ENCODE measurements at regions not wholly inside any gene's neighbourhood (a gene's known extent, or its start where the extent isn't known, plus 50 kb on each side); places are given as distances from the start of the nearest gene placed in this dataset.

DNA sequence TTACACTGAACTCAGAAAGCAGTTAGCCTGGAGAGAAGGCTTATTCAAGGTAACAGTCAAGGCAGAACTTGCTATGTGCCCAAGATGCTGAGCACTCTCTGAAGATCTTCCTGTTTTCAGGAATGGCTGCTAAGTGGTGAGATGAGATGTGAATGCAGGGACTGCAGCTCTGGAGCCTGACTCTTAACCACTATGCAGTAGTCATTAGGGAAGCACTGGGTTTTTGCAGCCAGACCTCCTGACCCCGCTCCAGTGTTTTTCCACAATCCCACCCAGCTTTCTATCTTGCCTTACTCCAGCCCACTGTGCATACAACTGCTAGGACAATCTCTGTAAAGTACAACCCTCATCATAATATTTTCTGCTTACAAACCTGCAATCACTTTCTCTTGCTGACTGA lies 95.2 kb upstream of the LNX1 start:
- no peak overlapping the region for H3K4me3 ChIP-seq (ENCODE audit: low read length)
- DNase-seq (ENCODE audit: low read depth) = no peak
- no peak for TF ChIP-seq CTCF (conservative IDR thresholded peaks at IDR 0.05; ENCODE audit: low read depth, low read length)

DNA sequence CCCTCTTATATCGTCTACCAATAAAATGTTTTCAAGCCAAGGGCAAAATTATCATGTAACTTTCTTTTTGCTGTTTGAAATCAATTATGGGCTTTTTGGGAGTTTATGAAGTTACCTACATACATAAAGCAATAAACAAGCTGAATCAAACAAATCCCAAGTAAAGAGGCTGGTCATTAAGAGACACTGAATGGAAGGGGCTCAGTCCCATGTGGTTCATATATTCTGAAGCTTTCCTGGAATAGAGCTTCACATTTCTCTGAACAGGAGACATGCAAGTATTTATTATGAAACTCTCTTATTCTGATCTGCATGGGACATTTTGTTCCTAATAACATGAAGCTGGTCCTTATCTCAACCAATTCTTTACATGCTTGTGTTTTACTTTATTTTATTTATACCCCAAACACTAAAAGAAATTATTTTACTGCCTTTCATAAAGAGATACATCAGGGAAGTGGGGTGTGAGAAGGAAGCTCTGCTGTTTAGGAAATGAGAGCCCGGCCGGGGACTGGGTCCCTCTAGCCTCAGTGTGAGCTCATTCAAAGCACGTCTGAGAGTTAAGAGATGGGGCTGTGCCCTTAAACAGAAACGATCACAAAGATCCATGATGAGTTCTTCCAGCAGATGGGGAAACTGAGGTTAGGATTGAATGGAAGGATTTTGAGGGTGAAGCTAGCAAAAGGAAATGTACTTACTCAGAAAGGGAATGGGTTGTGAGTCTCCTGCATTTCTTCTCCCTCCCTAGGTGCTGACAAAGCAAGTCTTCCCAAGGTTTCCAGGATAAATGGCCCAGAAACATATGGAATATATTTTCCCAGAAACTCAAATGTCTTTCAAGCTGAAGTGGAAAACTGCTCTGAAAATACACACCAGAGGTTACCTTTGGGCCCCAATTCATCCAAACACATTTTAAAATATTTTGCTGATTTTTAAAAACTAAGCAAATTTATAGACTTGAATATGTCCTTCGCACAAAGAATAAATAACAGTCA lies 93.1 kb upstream of the LNX1 start:
- DNase-seq (ENCODE audit: low read depth) = no peak
- H3K4me3 ChIP-seq (ENCODE audit: low read length) = no peak overlapping the region
- TF ChIP-seq CTCF (conservative IDR thresholded peaks at IDR 0.05; ENCODE audit: low read depth, low read length) = no peak

GRCh38 chr4:53682908-53683307 lies 91.6 kb upstream of the LNX1 start:
- no peak for TF ChIP-seq CTCF (conservative IDR thresholded peaks at IDR 0.05; ENCODE audit: low read depth, low read length)
- no peak overlapping the region for H3K4me3 ChIP-seq (ENCODE audit: low read length)
- no peak for DNase-seq (ENCODE audit: low read depth)

DNA sequence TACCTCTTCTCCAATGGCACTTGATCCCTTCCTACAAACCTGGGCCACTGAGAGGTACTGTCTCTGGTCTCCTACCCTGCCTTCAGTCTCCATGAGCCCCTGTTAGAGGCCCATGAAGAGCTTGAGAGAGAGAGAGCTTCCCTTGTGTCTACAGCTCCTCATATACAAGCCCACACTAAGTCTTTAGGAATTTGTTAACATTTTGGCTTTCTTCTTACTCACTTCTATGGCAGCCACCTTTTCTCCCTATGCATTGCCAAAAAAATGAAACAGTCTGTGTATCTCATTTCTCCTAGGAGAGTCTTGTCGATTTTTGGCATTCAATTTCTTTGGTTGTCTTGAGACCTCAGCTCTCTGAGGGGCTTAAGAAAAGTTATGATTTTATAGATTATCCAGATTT lies 90.9 kb upstream of the LNX1 start:
- DNase-seq (ENCODE audit: low read depth) = no peak
- TF ChIP-seq CTCF (conservative IDR thresholded peaks at IDR 0.05; ENCODE audit: low read depth, low read length) = no peak
- no peak overlapping the region for H3K4me3 ChIP-seq (ENCODE audit: low read length)

DNA sequence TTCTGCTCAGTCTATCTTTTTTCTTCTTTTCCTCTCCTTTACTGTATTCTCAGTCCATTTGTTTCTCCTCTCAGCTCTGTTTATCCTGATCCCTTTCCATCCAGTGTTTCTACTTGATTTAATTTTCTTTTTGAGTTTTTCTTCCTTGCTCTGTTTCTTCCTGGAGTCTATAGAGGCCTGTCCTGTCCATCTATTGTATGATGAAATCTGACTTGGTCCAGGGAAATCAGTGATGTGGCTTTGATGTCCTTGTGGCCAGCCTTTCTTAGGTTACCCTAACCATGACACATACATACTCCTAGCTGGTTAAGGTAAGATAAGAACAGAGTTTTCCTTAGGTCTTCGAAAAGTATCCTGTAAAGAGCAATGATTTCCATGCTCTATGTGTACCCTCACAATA lies 89.3 kb upstream of the LNX1 start:
- DNase-seq (ENCODE audit: low read depth) = no peak
- H3K4me3 ChIP-seq (ENCODE audit: low read length) = no peak overlapping the region
- no peak for TF ChIP-seq CTCF (conservative IDR thresholded peaks at IDR 0.05; ENCODE audit: low read depth, low read length)

DNA sequence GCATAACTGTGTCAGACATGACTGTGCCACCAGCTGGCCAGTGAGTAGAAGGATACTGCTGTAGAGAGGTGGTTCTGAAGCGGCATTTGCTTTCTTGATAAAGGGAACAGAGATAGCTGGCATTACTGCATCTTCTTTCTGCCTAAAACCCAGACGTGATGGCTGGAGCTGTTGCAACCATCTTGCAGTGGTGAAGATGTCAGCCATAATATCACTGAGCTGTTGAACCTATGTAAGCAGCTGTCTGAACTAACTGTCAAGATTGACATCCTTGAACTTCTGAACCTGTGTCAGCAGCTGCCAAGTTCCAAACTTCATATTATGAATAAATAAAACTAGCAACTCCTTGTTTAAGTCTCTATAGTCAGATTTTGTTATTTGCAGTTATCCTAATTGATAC lies 88.9 kb upstream of the LNX1 start:
- TF ChIP-seq CTCF (conservative IDR thresholded peaks at IDR 0.05; ENCODE audit: low read depth, low read length) = no peak
- no peak for DNase-seq (ENCODE audit: low read depth)
- H3K4me3 ChIP-seq (ENCODE audit: low read length) = no peak overlapping the region

DNA sequence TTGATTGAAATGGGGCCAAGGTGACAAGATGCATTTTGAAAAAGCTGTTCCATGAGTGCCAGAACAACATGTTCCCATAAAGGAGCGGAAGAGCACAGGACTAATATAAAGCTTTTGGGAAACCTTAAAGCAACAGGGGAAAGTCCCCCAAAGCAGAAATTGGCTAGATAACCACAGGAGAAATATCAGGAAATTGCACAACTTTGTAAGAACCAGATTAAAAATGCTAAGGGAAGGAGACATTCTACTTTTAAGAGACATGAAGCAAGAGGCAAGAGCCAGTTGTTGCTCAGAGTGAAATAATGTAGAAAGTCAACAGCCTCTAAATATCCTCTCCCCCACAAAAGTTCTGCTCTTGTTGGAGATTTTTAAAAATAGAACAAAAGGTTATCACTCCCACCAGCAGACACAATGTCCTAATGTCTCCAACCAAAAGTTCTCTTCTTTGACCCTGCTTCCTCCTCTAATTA lies 85.2 kb upstream of the LNX1 start:
- no peak overlapping the region for H3K4me3 ChIP-seq (ENCODE audit: low read length)
- DNase-seq (ENCODE audit: low read depth) = no peak
- no peak for TF ChIP-seq CTCF (conservative IDR thresholded peaks at IDR 0.05; ENCODE audit: low read depth, low read length)

Measured in retinal pigment epithelial cell (primary cell).